IMR-90 (cell line): ENCODE measurements at regions not wholly inside any gene's neighbourhood (a gene's known extent, or its start where the extent isn't known, plus 50 kb on each side); places are given as distances from the start of the nearest gene placed in this dataset.
A peak's percentile ranks its signal among the peaks of the same experiment; 100 is the strongest.

Experiments used
- ATAC-seq: fragments of 200-7000 bp; cut with Tn5 transposase; 2 replicates; pipeline ENCODE4 v1.9.1; 2020; ENCODE audit warnings: low read depth, mild to moderate bottlenecking, moderate library complexity
- BruUV-seq: library from RNA; stranded (reverse); fragments of 400-500 nt; replicated peaks from 2 replicates; lab custom pipeline; 2021; lab: Mats Ljungman, UMichigan
- CTCF ChIA-PET: fragments of 300-600 bp; formaldehyde crosslinking; extraction: SDS; loops from one replicate; lab custom pipeline; 2021; ENCODE audit warnings: antibody characterized with exemption; lab: Yijun Ruan, JAX
- POLR2A ChIA-PET: fragments of 300-600 bp; sonication (Branson Sonifier 250); formaldehyde crosslinking; loops from one replicate; lab custom pipeline; 2022; ENCODE audit warnings: antibody characterized with exemption; ENCODE audit not compliant: unreplicated experiment; lab: Charles Lee
- DNase-seq: peaks from one replicate; pipeline ENCODE4 v3.0.0; 2013
- H2AFZ ChIP-seq: replicated peaks from 2 replicates; pipeline ENCODE3; 2013; ENCODE audit warnings: low read length, mild to moderate bottlenecking; ENCODE audit not compliant: poor library complexity
- H2AK5ac ChIP-seq: 2 replicates; pipeline ENCODE4 v1.6.1; 2013; ENCODE audit warnings: low read depth, low read length, inconsistent platforms
- H2AK9ac ChIP-seq: replicated peaks from 2 replicates; pipeline ENCODE3; 2013; ENCODE audit warnings: mild to moderate bottlenecking, low read depth, low read length, moderate library complexity; ENCODE audit not compliant: poor library complexity
- H2BK120ac ChIP-seq: 2 replicates; pipeline ENCODE4 v1.6.1; 2013; ENCODE audit warnings: low read depth, low read length, inconsistent platforms
- H2BK15ac ChIP-seq: 3 replicates; pipeline ENCODE4 v1.6.1; 2013; ENCODE audit warnings: low read depth, low read length, inconsistent platforms
- H2BK20ac ChIP-seq: 2 replicates; pipeline ENCODE4 v1.6.1; 2013; ENCODE audit warnings: low read depth, mild to moderate bottlenecking, inconsistent platforms, low read length, moderate library complexity
- H2BK5ac ChIP-seq: 2 replicates; pipeline ENCODE4 v1.6.1; 2013; ENCODE audit warnings: mild to moderate bottlenecking, low read depth, low read length, inconsistent platforms; ENCODE audit not compliant: poor library complexity, severe bottlenecking
- H3K14ac ChIP-seq: replicated peaks from 2 replicates; pipeline ENCODE4 v1.6.1; 2013; ENCODE audit warnings: low read depth, low read length, inconsistent platforms
- H3K18ac ChIP-seq: 2 replicates; pipeline ENCODE4 v1.6.1; 2013; ENCODE audit warnings: low read depth, low read length, control low read depth
- H3K23ac ChIP-seq: 2 replicates; pipeline ENCODE4 v1.6.1; 2013; ENCODE audit warnings: low read depth, low read length, inconsistent platforms
- H3K27ac ChIP-seq: 2 replicates; pipeline ENCODE4 v1.5.1; 2013; ENCODE audit warnings: mild to moderate bottlenecking, control low read depth, low read length; ENCODE audit not compliant: insufficient read depth
- H3K27me3 ChIP-seq: 2 replicates; pipeline ENCODE4 v1.6.1; 2013; ENCODE audit warnings: low read length; ENCODE audit not compliant: control insufficient read depth, insufficient read depth
- H3K36me3 ChIP-seq: 2 replicates; pipeline ENCODE4 v1.6.1; 2013; ENCODE audit warnings: low read length, mixed read lengths; ENCODE audit not compliant: control insufficient read depth, insufficient read depth
- H3K4ac ChIP-seq: 2 replicates; pipeline ENCODE4 v1.6.1; 2013; ENCODE audit warnings: low read depth, low read length, inconsistent platforms
- H3K4me1 ChIP-seq: 2 replicates; pipeline ENCODE4 v1.6.1; 2013; ENCODE audit warnings: low read length, mixed read lengths; ENCODE audit not compliant: control insufficient read depth, insufficient read depth
- H3K4me2 ChIP-seq: 2 replicates; pipeline ENCODE4 v1.6.1; 2013; ENCODE audit warnings: low read depth, mild to moderate bottlenecking, control low read depth, low read length, moderate library complexity
- H3K4me3 ChIP-seq: 2 replicates; pipeline ENCODE4 v1.5.1; 2013; ENCODE audit warnings: low read depth, mild to moderate bottlenecking, control low read depth, low read length, moderate library complexity; ENCODE audit not compliant: insufficient read depth
- H3K56ac ChIP-seq: 2 replicates; pipeline ENCODE4 v1.6.1; 2013; ENCODE audit warnings: low read length, inconsistent platforms; ENCODE audit not compliant: insufficient read depth; ENCODE audit errors: extremely low read depth
- H3K79me1 ChIP-seq, 2 experiments: 2 replicates each; pipeline ENCODE4 v1.6.1; 2013; ENCODE audit warnings: low read length in 2 of 2, inconsistent platforms in 1 of 2, low read depth in 1 of 2
- H3K9ac ChIP-seq: 2 replicates; pipeline ENCODE4 v1.6.1; 2013; ENCODE audit warnings: low read depth, low read length, control low read depth
- H3K9me1 ChIP-seq: 2 replicates; pipeline ENCODE4 v1.6.1; 2013; ENCODE audit warnings: low read length, inconsistent platforms; ENCODE audit not compliant: insufficient read depth
- H3K9me3 ChIP-seq: 2 replicates; pipeline ENCODE4 v1.6.1; 2013; ENCODE audit warnings: low read length; ENCODE audit not compliant: control insufficient read depth, insufficient read depth
- H4K20me1 ChIP-seq: 2 replicates; pipeline ENCODE4 v1.6.1; 2013; ENCODE audit warnings: low read length, inconsistent platforms; ENCODE audit not compliant: insufficient read depth
- H4K5ac ChIP-seq: 2 replicates; pipeline ENCODE4 v1.6.1; 2013; ENCODE audit warnings: mild to moderate bottlenecking, low read depth, low read length, control low read depth
- H4K8ac ChIP-seq, 2 experiments: 2 replicates each; pipeline ENCODE4 v1.6.1; 2013; ENCODE audit warnings: low read depth in 2 of 2, low read length in 2 of 2, control low read depth in 1 of 2, inconsistent platforms in 1 of 2
- H4K91ac ChIP-seq: 2 replicates; pipeline ENCODE4 v1.6.1; 2013; ENCODE audit warnings: low read depth, low read length, inconsistent platforms; ENCODE audit not compliant: insufficient read depth
- BHLHE40 ChIP-seq: fragments of 150-350 bp; IDR thresholded peaks from 2 replicates; pipeline ENCODE4 v1.6.1; 2016; ENCODE audit warnings: mild to moderate bottlenecking, low read depth, low read length
- CHD1 ChIP-seq: IDR thresholded peaks from 2 replicates; pipeline ENCODE4 v1.6.1; 2012; ENCODE audit warnings: low read depth, low read length, improper control_type of control experiment
- NFE2L2 ChIP-seq: fragments of 150-350 bp; IDR thresholded peaks from 2 replicates; pipeline ENCODE4 v1.6.1; 2016; ENCODE audit warnings: low read depth, mild to moderate bottlenecking, low read length
- SMC3 ChIP-seq: fragments of 150-350 bp; IDR thresholded peaks from 2 replicates; pipeline ENCODE4 v1.6.1; 2016; ENCODE audit warnings: low read depth, mild to moderate bottlenecking, antibody characterized with exemption, low read length, moderate library complexity
- WGBS, 2 experiments: methylation state at CpG; one replicate each; pipeline versions ENCODE4 v1.1.5 to v1.1.7; 2013; ENCODE audit warnings: missing lambda C conversion rate in 2 of 2; ENCODE audit not compliant: insufficient read length in 1 of 2; ENCODE audit errors: extremely low coverage in 2 of 2; 5-methylcytosine and 5-hydroxymethylcytosine counted together
- dilution Hi-C: fragments of 300-500 bp; cut with HindIII; formaldehyde crosslinking; loops from one replicate; pipeline ENCODE4 v1.14.3; 2018; ENCODE audit warnings: low sequenced_read_pairs; ENCODE audit not compliant: unreplicated experiment
- in situ Hi-C: fragments of 300-500 bp; cut with MboI; formaldehyde crosslinking; loops from 3 replicates; pipeline ENCODE4 v1.14.3; 2019; ENCODE audit warnings: low sequenced_read_pairs, inconsistent platforms, mixed read lengths
- intact Hi-C: fragments of 100-400 bp; cut with micrococcal nuclease; formaldehyde crosslinking; loops from 2 replicates; pipeline ENCODE4 v1.10.0; 2022
- TF ChIP-seq, protein P1 (sequence below): conservative IDR thresholded peaks from 2 replicates; pipeline ENCODE4 v1.5.1; 2012; ENCODE audit warnings: mild to moderate bottlenecking, low read depth, low read length, improper control_type of control experiment

DNA sequence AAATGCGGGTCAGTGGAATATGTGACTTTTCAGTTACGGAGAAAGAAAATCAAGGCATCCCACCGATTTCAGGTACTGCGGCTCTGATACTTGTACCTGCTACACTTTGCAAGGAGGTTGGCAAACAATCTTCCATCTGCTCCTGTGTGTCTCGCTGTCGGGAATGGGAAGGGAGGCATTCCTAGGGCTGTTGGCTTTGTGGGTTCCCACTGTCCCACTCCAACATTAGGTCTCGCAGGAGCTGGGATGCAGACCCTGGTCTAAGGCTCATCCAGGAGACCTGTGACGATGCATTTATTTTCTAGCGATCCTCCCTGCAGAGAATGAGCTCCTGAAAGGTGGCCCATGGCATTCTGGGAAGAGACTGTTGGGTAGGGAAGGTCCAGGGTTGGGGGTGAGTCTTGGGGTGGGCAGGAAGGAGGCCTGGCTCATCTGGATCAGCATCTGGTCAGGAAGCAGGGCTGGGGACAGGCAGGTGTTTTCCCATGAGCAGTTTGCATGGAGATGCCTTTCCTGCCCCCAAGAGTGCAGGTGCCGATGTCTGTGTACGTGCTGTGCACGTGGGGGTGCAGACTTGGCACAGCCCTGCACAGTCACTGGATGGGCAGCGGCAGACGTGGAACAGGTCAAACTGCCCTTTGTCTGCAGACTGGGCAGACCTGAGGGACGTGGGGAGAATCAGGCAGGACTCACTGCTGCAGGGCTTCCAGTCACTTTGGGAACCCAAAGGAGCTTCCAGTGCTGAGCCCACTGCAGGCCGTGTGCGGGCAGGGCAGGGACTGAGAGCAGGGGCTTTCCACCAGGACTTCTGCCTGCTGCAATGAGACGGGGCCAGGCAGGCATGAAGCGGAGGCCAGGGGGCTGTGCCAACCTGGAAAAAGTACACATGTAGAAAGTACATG lies 152.4 kb downstream of the TEX29 start:
- H3K4me2 ChIP-seq, result no peak overlapping the region
- H3K4ac ChIP-seq, result no peak overlapping the region
- TF ChIP-seq CHD1, result no peak
- TF ChIP-seq NFE2L2, result no peak
- TF ChIP-seq, protein P1, sequence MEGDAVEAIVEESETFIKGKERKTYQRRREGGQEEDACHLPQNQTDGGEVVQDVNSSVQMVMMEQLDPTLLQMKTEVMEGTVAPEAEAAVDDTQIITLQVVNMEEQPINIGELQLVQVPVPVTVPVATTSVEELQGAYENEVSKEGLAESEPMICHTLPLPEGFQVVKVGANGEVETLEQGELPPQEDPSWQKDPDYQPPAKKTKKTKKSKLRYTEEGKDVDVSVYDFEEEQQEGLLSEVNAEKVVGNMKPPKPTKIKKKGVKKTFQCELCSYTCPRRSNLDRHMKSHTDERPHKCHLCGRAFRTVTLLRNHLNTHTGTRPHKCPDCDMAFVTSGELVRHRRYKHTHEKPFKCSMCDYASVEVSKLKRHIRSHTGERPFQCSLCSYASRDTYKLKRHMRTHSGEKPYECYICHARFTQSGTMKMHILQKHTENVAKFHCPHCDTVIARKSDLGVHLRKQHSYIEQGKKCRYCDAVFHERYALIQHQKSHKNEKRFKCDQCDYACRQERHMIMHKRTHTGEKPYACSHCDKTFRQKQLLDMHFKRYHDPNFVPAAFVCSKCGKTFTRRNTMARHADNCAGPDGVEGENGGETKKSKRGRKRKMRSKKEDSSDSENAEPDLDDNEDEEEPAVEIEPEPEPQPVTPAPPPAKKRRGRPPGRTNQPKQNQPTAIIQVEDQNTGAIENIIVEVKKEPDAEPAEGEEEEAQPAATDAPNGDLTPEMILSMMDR, result no peak
- no peak for TF ChIP-seq SMC3
- TF ChIP-seq BHLHE40, result no peak
- 0 out of 2 replicates have a peak, but pooled peaks cover 2% of the 10 kb centered on the region for H3K9me3 ChIP-seq
- H2AFZ ChIP-seq, result peak overlapping the region; percentile 15
- H3K9me1 ChIP-seq, result no peaks in the 10 kb centered on the region
- POLR2A ChIA-PET, result no interaction called here
- no peaks in the 10 kb centered on the region for H4K20me1 ChIP-seq
- WGBS, 2 experiments, result 60% methylated on average over 7 of the region's 19 CpGs; no CpG with 5 or more reads in 1 of the 2 experiments
- CTCF ChIA-PET, result no interaction called here
- no peaks in the 10 kb centered on the region for H3K4me1 ChIP-seq
- no peak overlapping the region for H3K27ac ChIP-seq
- H3K36me3 ChIP-seq, result no peaks in the 10 kb centered on the region
- in situ Hi-C loops (loop anchor here (5.0 kb wide), 2 partner anchors 969 to 1134 kb away; no protein-coding TSS in a partner anchor), dilution Hi-C loops (no loop called here), intact Hi-C loops (loop anchor here (10.0 kb wide), 1 partner anchor 1402 kb away; no protein-coding TSS in a partner anchor)
- H3K56ac ChIP-seq, result no peak overlapping the region
- H3K23ac ChIP-seq, result no peak overlapping the region
- no peak overlapping the region for H3K14ac ChIP-seq
- H4K5ac ChIP-seq, result no peak overlapping the region
- H4K8ac ChIP-seq, result no peak overlapping the region
- no peak overlapping the region for H2BK20ac ChIP-seq
- no peak overlapping the region for H2BK120ac ChIP-seq
- no peak overlapping the region for H3K18ac ChIP-seq
- H2AK5ac ChIP-seq, result no peak overlapping the region
- BruUV-seq, result no TSS peak
- H2BK15ac ChIP-seq, result no peak overlapping the region
- H2AK9ac ChIP-seq, result no peak overlapping the region
- no peak overlapping the region for H2BK5ac ChIP-seq
- no peak overlapping the region for H3K9ac ChIP-seq
- DNase-seq, result no peak
- ATAC-seq, result no peak
- H3K79me1 ChIP-seq, result no peaks in the 10 kb centered on the region
- H3K27me3 ChIP-seq, result no peaks in the 10 kb centered on the region
- H4K91ac ChIP-seq, result no peak overlapping the region
- H3K4me3 ChIP-seq, result no peak overlapping the region
